ENCODE measurements at regions not wholly inside any gene's neighbourhood (a gene's known extent, or its start where the extent isn't known, plus 50 kb on each side); places are given as distances from the start of the nearest gene placed in this dataset.
A peak's percentile ranks its signal among the peaks of the same experiment; 100 is the strongest.

DNA sequence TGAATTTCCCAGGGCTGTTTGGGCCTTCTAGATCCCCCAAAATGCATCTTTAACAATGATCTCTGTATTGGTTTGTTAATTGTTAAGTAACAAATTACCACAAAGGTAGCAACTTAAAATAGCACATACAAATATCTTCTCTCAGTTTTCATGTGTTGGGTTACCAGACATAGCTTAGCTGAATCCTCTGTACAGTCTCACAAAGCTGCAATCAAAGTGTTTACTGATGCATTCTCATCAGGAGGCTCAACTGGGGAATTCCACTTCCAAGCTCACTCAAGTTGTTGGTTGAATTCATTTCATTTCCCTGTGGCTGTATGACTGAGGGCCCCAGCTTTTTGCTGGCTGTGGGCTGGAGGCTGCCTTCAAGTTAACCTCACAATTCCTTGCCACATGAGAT lies 297.6 kb downstream of the RPLP1 start:
- Histone ChIP-seq H3K36me3 (ENCODE audit: control insufficient read depth in 3 of 3, insufficient read depth in 2 of 3, low read depth in 1 of 3, low read length in 3 of 3) (no peaks in the 10 kb centered on the region), H3K9me3 (ENCODE audit: control insufficient read depth in 2 of 2, insufficient read depth in 1 of 2, low read depth in 1 of 2, low read length in 1 of 2) (peaks cover 0 to 2% of the 10 kb centered on the region in 2 donors), H3K4me3 (ENCODE audit: low read depth in 1 of 3, low read length in 3 of 3) (no peak overlapping the region), H3K4me1 (ENCODE audit: control insufficient read depth in 3 of 3, insufficient read depth in 2 of 3, low read depth in 1 of 3, low read length in 2 of 3) (peaks cover 0 to 7% (median 0%) of the 10 kb centered on the region in 3 donors), H3K27me3 (ENCODE audit: control insufficient read depth in 3 of 3, insufficient read depth in 3 of 3, low read length in 3 of 3) (no peaks in the 10 kb centered on the region), H3K27ac (ENCODE audit: low read depth in 1 of 3, low read length in 2 of 3) (no peak overlapping the region)
- DNase-seq, result no peak
- FAIRE-seq, result no peak

GRCh38 chr15:69751147-69751546 lies 298.5 kb downstream of the RPLP1 start:
- FAIRE-seq (no peak), DNase-seq (no peak)
- Histone ChIP-seq H3K4me3 (ENCODE audit: low read depth in 1 of 3, low read length in 3 of 3) (no peak overlapping the region), H3K27me3 (ENCODE audit: control insufficient read depth in 3 of 3, insufficient read depth in 3 of 3, low read length in 3 of 3) (no peaks in the 10 kb centered on the region), H3K4me1 (ENCODE audit: control insufficient read depth in 3 of 3, insufficient read depth in 2 of 3, low read depth in 1 of 3, low read length in 2 of 3) (peaks cover 0 to 12% (median 0%) of the 10 kb centered on the region in 3 donors), H3K36me3 (ENCODE audit: control insufficient read depth in 3 of 3, insufficient read depth in 2 of 3, low read depth in 1 of 3, low read length in 3 of 3) (no peaks in the 10 kb centered on the region), H3K9me3 (ENCODE audit: control insufficient read depth in 2 of 2, insufficient read depth in 1 of 2, low read depth in 1 of 2, low read length in 1 of 2) (peaks cover 0 to 2% of the 10 kb centered on the region in 2 donors), H3K27ac (ENCODE audit: low read depth in 1 of 3, low read length in 2 of 3) (no peak overlapping the region)
- WGBS, 3 donors, result 75 to 89% (median 80%) methylated on average over 2 of the region's 2 CpGs

- Histone ChIP-seq H3K27ac (ENCODE audit: low read depth in 1 of 3, low read length in 2 of 3) (peak overlapping the region in 1 of 3 donors; percentile 36), H3K4me3 (ENCODE audit: low read depth in 1 of 3, low read length in 3 of 3) (no peak overlapping the region), H3K9me3 (ENCODE audit: control insufficient read depth in 2 of 2, insufficient read depth in 1 of 2, low read depth in 1 of 2, low read length in 1 of 2) (peaks cover 0 to 2% of the 10 kb centered on the region in 2 donors), H3K27me3 (ENCODE audit: control insufficient read depth in 3 of 3, insufficient read depth in 3 of 3, low read length in 3 of 3) (no peaks in the 10 kb centered on the region), H3K36me3 (ENCODE audit: control insufficient read depth in 3 of 3, insufficient read depth in 2 of 3, low read depth in 1 of 3, low read length in 3 of 3) (no peaks in the 10 kb centered on the region), H3K4me1 (ENCODE audit: control insufficient read depth in 3 of 3, insufficient read depth in 2 of 3, low read depth in 1 of 3, low read length in 2 of 3) (peaks cover 0 to 12% (median 0%) of the 10 kb centered on the region in 3 donors)
- 21 to 48% (median 32%) methylated on average over 5 of the region's 5 CpGs for WGBS, 3 donors
- DNase-seq, result peak; percentile 54 to 77
- no peak for FAIRE-seq
These were observed 298.9 kb downstream of the RPLP1 start for GRCh38 chr15:69751566-69751965.

GRCh38 chr15:69753867-69754266 lies 301.2 kb downstream of the RPLP1 start:
- 94 to 100% (median 100%) methylated on average over 1 of the region's 1 CpG for WGBS, 3 donors

GRCh38 chr15:69754313-69754712 lies 301.7 kb downstream of the RPLP1 start:
- H3K9me3 ChIP-seq (ENCODE audit: control insufficient read depth in 2 of 2, insufficient read depth in 1 of 2, low read depth in 1 of 2, low read length in 1 of 2), result peaks cover 0 to 2% of the 10 kb centered on the region in 2 donors
- DNase-seq (no peak), FAIRE-seq (no peak)
- 94 to 100% (median 100%) methylated on average over 1 of the region's 1 CpG for WGBS, 3 donors
- H3K27ac ChIP-seq (ENCODE audit: low read depth in 1 of 3, low read length in 2 of 3), result no peak overlapping the region
- H3K4me1 ChIP-seq (ENCODE audit: control insufficient read depth in 3 of 3, insufficient read depth in 2 of 3, low read depth in 1 of 3, low read length in 2 of 3), result peaks cover 0 to 12% (median 0%) of the 10 kb centered on the region in 3 donors
- no peak overlapping the region for H3K4me3 ChIP-seq (ENCODE audit: low read depth in 1 of 3, low read length in 3 of 3)
- H3K27me3 ChIP-seq (ENCODE audit: control insufficient read depth in 3 of 3, insufficient read depth in 3 of 3, low read length in 3 of 3), result no peaks in the 10 kb centered on the region
- no peaks in the 10 kb centered on the region for H3K36me3 ChIP-seq (ENCODE audit: control insufficient read depth in 3 of 3, insufficient read depth in 2 of 3, low read depth in 1 of 3, low read length in 3 of 3)

More at GRCh38 chr15:69753867-69754266, 301.2 kb downstream of the RPLP1 start:
- Histone ChIP-seq H3K4me1 (ENCODE audit: control insufficient read depth in 3 of 3, insufficient read depth in 2 of 3, low read depth in 1 of 3, low read length in 2 of 3) (peaks cover 0 to 12% (median 0%) of the 10 kb centered on the region in 3 donors), H3K9me3 (ENCODE audit: control insufficient read depth in 2 of 2, insufficient read depth in 1 of 2, low read depth in 1 of 2, low read length in 1 of 2) (peaks cover 0 to 2% of the 10 kb centered on the region in 2 donors), H3K4me3 (ENCODE audit: low read depth in 1 of 3, low read length in 3 of 3) (no peak overlapping the region), H3K27me3 (ENCODE audit: control insufficient read depth in 3 of 3, insufficient read depth in 3 of 3, low read length in 3 of 3) (no peaks in the 10 kb centered on the region), H3K27ac (ENCODE audit: low read depth in 1 of 3, low read length in 2 of 3) (no peak overlapping the region), H3K36me3 (ENCODE audit: control insufficient read depth in 3 of 3, insufficient read depth in 2 of 3, low read depth in 1 of 3, low read length in 3 of 3) (no peaks in the 10 kb centered on the region)
- FAIRE-seq, result no peak
- DNase-seq, result no peak

DNA sequence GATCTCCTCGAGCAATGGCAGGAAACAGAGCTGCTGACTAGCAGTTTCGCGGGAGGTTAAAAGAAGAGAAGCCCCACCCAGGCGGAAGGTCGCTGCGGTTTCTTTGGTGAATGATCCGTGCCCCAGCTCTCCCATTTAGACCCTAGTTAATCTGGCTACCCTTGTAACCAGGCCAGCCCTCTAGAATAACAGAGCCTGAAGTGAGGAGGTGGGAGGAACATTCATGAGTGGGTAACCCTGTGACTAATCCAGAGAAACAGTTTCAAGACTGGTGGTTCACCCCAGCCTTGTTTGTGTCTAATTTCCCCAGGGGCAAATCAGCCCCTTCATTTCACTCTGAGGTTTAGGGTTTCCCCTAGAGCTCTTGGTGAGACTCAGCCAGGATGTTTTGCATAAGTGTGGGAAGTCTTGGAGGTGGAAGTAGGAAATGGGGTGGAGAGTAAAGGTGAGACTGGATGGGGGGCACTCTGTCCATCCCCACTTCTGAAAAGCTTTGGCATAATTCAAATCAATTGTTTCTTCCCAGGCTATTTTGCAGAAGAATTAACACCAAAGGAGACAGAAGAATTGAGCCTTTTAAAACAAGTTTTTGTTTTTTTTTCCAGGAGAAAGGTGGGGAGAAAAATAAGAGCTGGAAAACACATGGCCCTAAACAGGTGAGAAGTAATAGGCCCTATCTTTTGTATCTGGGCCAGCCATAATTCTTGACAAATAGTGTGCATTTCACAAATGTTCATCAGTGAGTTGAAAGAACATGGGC lies 303.1 kb downstream of the RPLP1 start:
- H3K4me3 ChIP-seq (ENCODE audit: low read depth in 1 of 3, low read length in 3 of 3), result no peak overlapping the region
- peak; percentile 55 to 59 for DNase-seq
- peaks cover 0 to 18% (median 2%) of the 10 kb centered on the region in 3 donors for H3K4me1 ChIP-seq (ENCODE audit: control insufficient read depth in 3 of 3, insufficient read depth in 2 of 3, low read depth in 1 of 3, low read length in 2 of 3)
- WGBS, 3 donors, result 16 to 30% (median 21%) methylated on average over 7 of the region's 7 CpGs
- H3K36me3 ChIP-seq (ENCODE audit: control insufficient read depth in 3 of 3, insufficient read depth in 2 of 3, low read depth in 1 of 3, low read length in 3 of 3), result no peaks in the 10 kb centered on the region
- H3K27ac ChIP-seq (ENCODE audit: low read depth in 1 of 3, low read length in 2 of 3), result no peak overlapping the region
- H3K9me3 ChIP-seq (ENCODE audit: control insufficient read depth in 2 of 2, insufficient read depth in 1 of 2, low read depth in 1 of 2, low read length in 1 of 2), result no peaks in the 10 kb centered on the region
- no peaks in the 10 kb centered on the region for H3K27me3 ChIP-seq (ENCODE audit: control insufficient read depth in 3 of 3, insufficient read depth in 3 of 3, low read length in 3 of 3)
- no peak for FAIRE-seq

DNA sequence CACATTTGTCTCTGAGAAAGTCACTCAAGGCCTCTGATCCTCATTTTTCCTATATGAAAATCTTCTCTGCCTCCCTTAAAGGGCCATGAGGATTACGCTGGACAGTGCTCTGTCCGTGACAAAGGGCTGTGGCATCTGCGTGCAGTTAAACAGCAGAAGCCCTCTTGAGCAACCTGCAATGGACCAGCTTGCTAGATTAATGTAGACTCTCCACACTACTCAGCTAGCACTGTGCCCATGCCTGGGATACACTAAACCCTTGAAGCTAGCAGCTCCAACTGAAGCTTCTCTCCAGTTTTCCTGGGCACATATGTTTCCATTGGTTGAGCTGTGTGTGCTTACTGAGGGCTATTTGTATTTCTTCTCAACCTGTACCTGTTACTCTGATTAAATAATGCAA lies 303.8 kb downstream of the RPLP1 start:
- Histone ChIP-seq H3K36me3 (ENCODE audit: control insufficient read depth in 3 of 3, insufficient read depth in 2 of 3, low read depth in 1 of 3, low read length in 3 of 3) (no peaks in the 10 kb centered on the region), H3K9me3 (ENCODE audit: control insufficient read depth in 2 of 2, insufficient read depth in 1 of 2, low read depth in 1 of 2, low read length in 1 of 2) (no peaks in the 10 kb centered on the region), H3K4me3 (ENCODE audit: low read depth in 1 of 3, low read length in 3 of 3) (no peak overlapping the region), H3K27me3 (ENCODE audit: control insufficient read depth in 3 of 3, insufficient read depth in 3 of 3, low read length in 3 of 3) (no peaks in the 10 kb centered on the region), H3K4me1 (ENCODE audit: control insufficient read depth in 3 of 3, insufficient read depth in 2 of 3, low read depth in 1 of 3, low read length in 2 of 3) (peaks cover 0 to 12% (median 2%) of the 10 kb centered on the region in 3 donors), H3K27ac (ENCODE audit: low read depth in 1 of 3, low read length in 2 of 3) (no peak overlapping the region)
- FAIRE-seq (no peak), DNase-seq (no peak)
- 93 to 99% (median 97%) methylated on average over 3 of the region's 3 CpGs for WGBS, 3 donors

- Histone ChIP-seq H3K27me3 (ENCODE audit: control insufficient read depth in 3 of 3, insufficient read depth in 3 of 3, low read length in 3 of 3) (no peaks in the 10 kb centered on the region), H3K4me3 (ENCODE audit: low read depth in 1 of 3, low read length in 3 of 3) (no peak overlapping the region), H3K9me3 (ENCODE audit: control insufficient read depth in 2 of 2, insufficient read depth in 1 of 2, low read depth in 1 of 2, low read length in 1 of 2) (no peaks in the 10 kb centered on the region), H3K4me1 (ENCODE audit: control insufficient read depth in 3 of 3, insufficient read depth in 2 of 3, low read depth in 1 of 3, low read length in 2 of 3) (peaks cover 0 to 12% (median 2%) of the 10 kb centered on the region in 3 donors), H3K27ac (ENCODE audit: low read depth in 1 of 3, low read length in 2 of 3) (no peak overlapping the region), H3K36me3 (ENCODE audit: control insufficient read depth in 3 of 3, insufficient read depth in 2 of 3, low read depth in 1 of 3, low read length in 3 of 3) (no peaks in the 10 kb centered on the region)
- 89 to 93% (median 92%) methylated on average over 6 of the region's 6 CpGs for WGBS, 3 donors
- FAIRE-seq (no peak), DNase-seq (no peak)
These were observed 304.6 kb downstream of the RPLP1 start for GRCh38 chr15:69757186-69757585.

Data from small intestine (tissue), 7 donors.